Right atrium auricular region (tissue), 2 donors: ENCODE measurements at regions not wholly inside any gene's neighbourhood (a gene's known extent, or its start where the extent isn't known, plus 50 kb on each side); places are given as distances from the start of the nearest gene placed in this dataset.

Source experiments
- DNase-seq: peaks from one replicate; pipeline ENCODE4 v3.0.0-alpha.2; 2019; ENCODE audit warnings: low spot score
- H3K27ac ChIP-seq, 2 donors: fragments of 200-600 bp; sonication (generic); 1 replicate in 1 of 2; 2 replicates in 1 of 2; pipeline ENCODE4 v1.5.1; 2016 to 2019
- H3K27me3 ChIP-seq, 2 donors: fragments of 200-600 bp; sonication (generic); one replicate each; pipeline versions ENCODE4 v1.5.1 to v1.6.0; 2017 to 2019
- H3K36me3 ChIP-seq: fragments of 200-600 bp; sonication (generic); one replicate; pipeline ENCODE4 v1.5.1; 2016
- H3K4me1 ChIP-seq, 2 donors: fragments of 200-600 bp; sonication (generic); one replicate each; pipeline versions ENCODE4 v1.5.1 to v1.6.0; 2017 to 2019
- H3K4me3 ChIP-seq, 2 donors: fragments of 200-600 bp; sonication (generic); 1 replicate in 1 of 2; 2 replicates in 1 of 2; pipeline ENCODE4 v1.5.1; 2017 to 2019; ENCODE audit warnings: mild to moderate bottlenecking in 1 of 2, moderate library complexity in 1 of 2
- H3K9me3 ChIP-seq, 2 donors: fragments of 200-600 bp; sonication (generic); one replicate each; pipeline ENCODE4 v1.5.1; 2019
- TF ChIP-seq, protein P1 (sequence below), 2 donors: fragments of 200-600 bp; sonication (generic); IDR thresholded peaks; one replicate each; pipeline ENCODE4 v1.5.1; 2019; ENCODE audit warnings: antibody characterized with exemption in 2 of 2

DNA sequence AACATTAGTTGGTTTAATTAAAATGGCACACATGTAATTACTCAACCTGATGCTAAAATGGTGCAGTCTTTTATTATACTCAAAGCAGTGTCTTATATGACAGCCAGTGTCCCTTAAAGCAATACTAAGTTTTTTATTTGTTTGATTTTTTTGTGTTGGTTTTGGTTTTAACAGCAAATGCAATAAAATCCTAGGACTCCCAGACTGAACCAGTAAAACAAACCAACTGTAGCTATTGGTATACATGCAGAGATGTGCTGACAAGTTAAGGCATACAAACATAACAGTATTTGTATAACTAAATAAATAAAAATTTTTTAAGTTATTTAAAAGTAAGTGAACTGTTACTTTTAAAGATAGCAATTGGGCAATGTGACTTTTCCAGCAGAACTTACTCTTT, 387.7 kb downstream of the RND3 start:
- no peaks in the 10 kb centered on the region for H3K27me3 ChIP-seq
- no peaks in the 10 kb centered on the region for H3K36me3 ChIP-seq
- H3K4me3 ChIP-seq, result no peak overlapping the region
- TF ChIP-seq, protein P1, sequence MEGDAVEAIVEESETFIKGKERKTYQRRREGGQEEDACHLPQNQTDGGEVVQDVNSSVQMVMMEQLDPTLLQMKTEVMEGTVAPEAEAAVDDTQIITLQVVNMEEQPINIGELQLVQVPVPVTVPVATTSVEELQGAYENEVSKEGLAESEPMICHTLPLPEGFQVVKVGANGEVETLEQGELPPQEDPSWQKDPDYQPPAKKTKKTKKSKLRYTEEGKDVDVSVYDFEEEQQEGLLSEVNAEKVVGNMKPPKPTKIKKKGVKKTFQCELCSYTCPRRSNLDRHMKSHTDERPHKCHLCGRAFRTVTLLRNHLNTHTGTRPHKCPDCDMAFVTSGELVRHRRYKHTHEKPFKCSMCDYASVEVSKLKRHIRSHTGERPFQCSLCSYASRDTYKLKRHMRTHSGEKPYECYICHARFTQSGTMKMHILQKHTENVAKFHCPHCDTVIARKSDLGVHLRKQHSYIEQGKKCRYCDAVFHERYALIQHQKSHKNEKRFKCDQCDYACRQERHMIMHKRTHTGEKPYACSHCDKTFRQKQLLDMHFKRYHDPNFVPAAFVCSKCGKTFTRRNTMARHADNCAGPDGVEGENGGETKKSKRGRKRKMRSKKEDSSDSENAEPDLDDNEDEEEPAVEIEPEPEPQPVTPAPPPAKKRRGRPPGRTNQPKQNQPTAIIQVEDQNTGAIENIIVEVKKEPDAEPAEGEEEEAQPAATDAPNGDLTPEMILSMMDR (IDR thresholded peaks at IDR 0.05), result no peak
- DNase-seq, result no peak
- H3K27ac ChIP-seq, result no peak overlapping the region
- H3K9me3 ChIP-seq, result no peaks in the 10 kb centered on the region
- H3K4me1 ChIP-seq, result peaks cover 0 to 9% of the 10 kb centered on the region in 2 donors

DNA sequence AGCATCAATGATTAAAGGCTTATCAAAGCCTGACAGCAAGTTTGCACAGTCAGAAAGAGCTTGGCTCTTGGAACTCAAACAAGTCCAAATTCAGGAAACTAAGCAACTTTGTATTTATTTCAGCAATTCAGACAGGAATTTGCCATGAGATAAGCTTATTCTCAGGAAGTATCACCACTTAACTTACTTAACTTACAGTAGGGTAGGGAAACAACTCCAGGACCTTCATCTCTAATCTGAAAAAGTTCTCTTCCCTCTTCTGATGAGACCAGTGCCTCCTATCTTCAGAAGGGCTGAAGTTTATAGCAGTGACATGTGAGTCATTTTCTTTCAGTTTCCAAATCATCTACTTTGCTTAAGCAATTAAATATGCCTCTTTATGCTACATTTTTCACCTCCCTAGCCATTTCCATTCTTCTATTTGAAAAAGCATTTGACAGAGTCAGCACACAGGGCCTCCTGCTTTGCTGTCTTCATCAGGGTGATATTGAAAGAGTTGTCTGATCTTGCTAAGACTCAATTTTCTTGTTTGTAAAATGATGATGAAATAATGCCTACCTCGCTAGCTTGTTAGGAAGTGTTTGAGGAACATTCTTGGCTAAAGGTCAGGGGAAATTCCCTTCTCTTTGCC, 389.5 kb downstream of the RND3 start:
- TF ChIP-seq, protein P1 (IDR thresholded peaks at IDR 0.05), result peak in 1 of 2 donors; percentile 38
- no peak for DNase-seq
- Histone ChIP-seq H3K4me1 (peaks cover 0 to 9% of the 10 kb centered on the region in 2 donors), H3K27ac (no peak overlapping the region), H3K36me3 (no peaks in the 10 kb centered on the region), H3K27me3 (no peaks in the 10 kb centered on the region), H3K4me3 (no peak overlapping the region), H3K9me3 (no peaks in the 10 kb centered on the region)

DNA sequence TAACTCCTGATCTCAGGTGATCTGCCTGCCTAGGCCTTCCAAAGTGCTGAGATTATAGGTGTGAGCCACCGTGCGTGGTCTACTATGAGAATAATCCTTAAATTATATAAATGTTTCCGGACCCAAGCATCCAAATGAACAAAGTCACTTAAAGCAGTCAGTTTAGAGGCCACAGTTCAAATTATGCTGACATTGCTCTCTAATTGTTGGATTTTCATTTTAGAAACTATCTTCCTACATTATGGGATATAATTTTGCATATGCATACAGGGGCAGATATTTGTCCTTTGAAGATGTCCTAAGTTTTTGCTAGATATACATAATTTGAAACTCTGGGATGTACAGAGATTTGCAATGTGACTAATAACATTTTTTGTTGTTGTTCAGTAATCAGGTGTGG, 390.1 kb downstream of the RND3 start:
- Histone ChIP-seq H3K27me3 (no peaks in the 10 kb centered on the region), H3K27ac (no peak overlapping the region), H3K9me3 (no peaks in the 10 kb centered on the region), H3K4me3 (no peak overlapping the region), H3K4me1 (peaks cover 0 to 9% of the 10 kb centered on the region in 2 donors), H3K36me3 (no peaks in the 10 kb centered on the region)
- TF ChIP-seq, protein P1 (IDR thresholded peaks at IDR 0.05), result no peak
- no peak for DNase-seq

DNA sequence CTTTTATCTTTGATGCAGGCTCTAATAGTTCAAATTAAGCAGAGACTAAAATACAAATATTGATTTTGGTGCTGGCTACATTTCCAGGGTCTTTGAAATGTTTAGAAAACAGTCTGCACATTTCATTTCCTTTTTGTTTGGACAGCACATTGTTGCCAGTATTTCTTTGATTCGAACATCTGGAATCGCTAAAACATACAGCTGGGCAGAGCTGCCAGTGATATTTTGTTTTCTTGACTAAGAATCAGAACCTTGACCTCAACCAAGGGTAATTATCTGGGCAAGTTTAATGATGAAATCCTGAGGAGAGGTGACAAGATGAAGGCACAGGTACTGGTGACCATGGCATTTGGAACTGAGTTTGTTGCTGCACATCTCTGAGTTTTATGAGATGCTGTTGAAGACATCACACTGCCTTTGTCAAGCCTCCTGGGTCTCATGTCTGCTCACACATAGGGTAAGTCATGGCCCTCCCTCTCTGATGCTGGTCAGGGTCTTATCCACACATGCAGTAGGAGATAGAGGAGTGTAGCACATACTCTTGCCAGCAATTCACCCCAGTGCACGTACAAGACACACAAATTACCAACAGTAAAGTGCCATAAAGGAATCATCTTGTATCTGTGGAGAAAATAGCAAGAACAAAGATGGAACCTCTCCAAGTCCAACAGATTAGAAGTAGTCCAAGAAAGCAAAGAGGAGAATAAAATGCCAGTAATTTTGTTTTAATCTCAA, 391.9 kb downstream of the RND3 start:
- peaks cover 0 to 9% of the 10 kb centered on the region in 2 donors for H3K4me1 ChIP-seq
- no peak overlapping the region for H3K4me3 ChIP-seq
- no peak overlapping the region for H3K27ac ChIP-seq
- TF ChIP-seq, protein P1 (IDR thresholded peaks at IDR 0.05), result no peak
- H3K9me3 ChIP-seq, result no peaks in the 10 kb centered on the region
- no peaks in the 10 kb centered on the region for H3K27me3 ChIP-seq
- DNase-seq, result no peak
- no peaks in the 10 kb centered on the region for H3K36me3 ChIP-seq

DNA sequence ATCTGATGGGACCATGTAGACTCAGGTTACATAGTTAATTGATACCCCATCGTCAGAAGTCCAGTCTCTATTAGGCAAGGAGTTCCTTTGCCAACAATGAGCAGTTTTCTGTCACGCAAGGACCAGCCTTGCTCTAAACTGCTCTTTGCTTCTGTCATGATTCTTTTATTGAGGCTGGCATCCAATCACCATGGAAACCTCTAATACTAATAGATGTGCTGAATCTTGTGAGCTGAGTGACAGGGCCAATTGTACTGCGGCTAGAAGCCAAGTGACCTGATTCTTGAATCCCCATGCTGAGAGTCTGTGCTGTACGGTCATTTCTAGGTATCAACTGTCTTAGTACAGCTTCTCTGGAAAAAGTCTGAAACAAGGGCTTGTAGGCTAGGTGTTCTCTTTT, 395.6 kb downstream of the RND3 start:
- Histone ChIP-seq H3K9me3 (no peaks in the 10 kb centered on the region), H3K4me1 (no peaks in the 10 kb centered on the region), H3K4me3 (no peak overlapping the region), H3K27ac (no peak overlapping the region), H3K27me3 (no peaks in the 10 kb centered on the region), H3K36me3 (no peaks in the 10 kb centered on the region)
- TF ChIP-seq, protein P1 (IDR thresholded peaks at IDR 0.05), result no peak
- no peak for DNase-seq
